SK-N-SH (cell line): ENCODE measurements at regions not wholly inside any gene's neighbourhood (a gene's known extent, or its start where the extent isn't known, plus 50 kb on each side); places are given as distances from the start of the nearest gene placed in this dataset.

Experiments
- CTCF ChIA-PET: fragments of 300-600, 350-600 bp; formaldehyde crosslinking; extraction: SDS; loops from one replicate; lab custom pipeline; 2021; lab: Yijun Ruan, JAX
- POLR2A ChIA-PET: fragments of 350-600 bp; sonication (Branson Sonifier 250); formaldehyde crosslinking; extraction: SDS; loops from one replicate; lab custom pipeline; 2020; ENCODE audit warnings: antibody characterized with exemption, inconsistent platforms; lab: Yijun Ruan, JAX
- DNase-seq: peaks from one replicate; pipeline ENCODE4 v3.0.0; 2012
- H2AFZ ChIP-seq: fragments of 200-600 bp; sonication (generic); 2 replicates; pipeline ENCODE4 v1.8.1; 2016; ENCODE audit warnings: antibody characterized with exemption, mild to moderate bottlenecking, low read depth
- H3F3A ChIP-seq: fragments of 200-600 bp; sonication (generic); replicated peaks from 2 replicates; pipeline ENCODE3; 2016; ENCODE audit warnings: antibody characterized with exemption, mild to moderate bottlenecking; ENCODE audit not compliant: insufficient read depth
- H3K27ac ChIP-seq, 2 experiments: fragments of 200-500 bp in 1 of 2; fragments of 200-600 bp in 1 of 2; sonication (Bioruptor generic) in 1 of 2; sonication (generic), shearing (Covaris generic) in 1 of 2; 2 replicates each; pipeline versions ENCODE4 v1.5.1 to v1.6.1; 2014 to 2016; ENCODE audit warnings: low read depth in 2 of 2, inconsistent platforms in 1 of 2, low read length in 1 of 2, mild to moderate bottlenecking in 1 of 2, mixed read lengths in 1 of 2
- H3K27me3 ChIP-seq: fragments of 200-600 bp; sonication (generic), shearing (Covaris generic); 2 replicates; pipeline ENCODE4 v1.6.1; 2016; ENCODE audit warnings: mixed run types; ENCODE audit not compliant: insufficient read depth
- H3K36me3 ChIP-seq, 2 experiments: fragments of 200-500 bp in 1 of 2; fragments of 200-600 bp in 1 of 2; sonication (Bioruptor generic) in 1 of 2; sonication (generic) in 1 of 2; replicated peaks in 1 of 2; 2 replicates each; pipeline versions ENCODE3 to v1.5.1; 2014 to 2016; ENCODE audit warnings: low read length in 1 of 2, mild to moderate bottlenecking in 1 of 2; ENCODE audit not compliant: insufficient read depth in 2 of 2, control insufficient read depth in 1 of 2
- H3K4me1 ChIP-seq, 2 experiments: fragments of 200-500 bp in 1 of 2; fragments of 200-600 bp in 1 of 2; sonication (Bioruptor generic) in 1 of 2; sonication (generic), shearing (Covaris generic) in 1 of 2; 2 replicates each; pipeline versions ENCODE4 v1.5.1 to v1.6.1; 2014 to 2016; ENCODE audit warnings: low read depth in 1 of 2, low read length in 1 of 2, mixed run types in 1 of 2; ENCODE audit not compliant: insufficient read depth in 2 of 2, control insufficient read depth in 1 of 2
- H3K4me2 ChIP-seq: fragments of 200-600 bp; sonication (generic), shearing (Covaris generic); 2 replicates; pipeline ENCODE4 v1.6.1; 2017; ENCODE audit warnings: mixed run types
- H3K4me3 ChIP-seq, 2 experiments: fragments of 200-500 bp in 1 of 2; fragments of 200-600 bp in 1 of 2; sonication (Bioruptor generic) in 1 of 2; sonication (generic), shearing (Covaris generic) in 1 of 2; 2 replicates each; pipeline versions ENCODE4 v1.5.1 to v1.8.1; 2014 to 2016; ENCODE audit warnings: low read depth in 2 of 2, inconsistent platforms in 1 of 2, low read length in 1 of 2, mild to moderate bottlenecking in 1 of 2, mixed read lengths in 1 of 2, moderate library complexity in 1 of 2
- H3K79me2 ChIP-seq: fragments of 200-600 bp; sonication (generic); 2 replicates; pipeline ENCODE4 v1.8.1; 2017; ENCODE audit warnings: mild to moderate bottlenecking; ENCODE audit not compliant: insufficient read depth
- H3K9ac ChIP-seq: fragments of 200-600 bp; sonication (generic); 2 replicates; pipeline ENCODE4 v1.6.1; 2017; ENCODE audit warnings: mixed run types
- H3K9me2 ChIP-seq: fragments of 200-600 bp; sonication (generic); 2 replicates; pipeline ENCODE4 v1.6.1; 2017; ENCODE audit warnings: mixed run types
- H3K9me3 ChIP-seq: fragments of 200-600 bp; sonication (generic); 2 replicates; pipeline ENCODE4 v1.6.1; 2017; ENCODE audit warnings: mixed run types, mild to moderate bottlenecking, moderate library complexity
- H4K20me1 ChIP-seq: fragments of 200-600 bp; sonication (generic); 2 replicates; pipeline ENCODE4 v1.6.1; 2017; ENCODE audit warnings: mild to moderate bottlenecking, mixed run types; ENCODE audit not compliant: insufficient read depth
- CHD2 ChIP-seq: fragments of 150-350 bp; IDR thresholded peaks from 2 replicates; pipeline ENCODE4 v1.6.1; 2018; ENCODE audit warnings: low read length; ENCODE audit not compliant: partially characterized antibody
- ELF1 ChIP-seq: IDR thresholded peaks from 2 replicates; pipeline ENCODE4 v1.4.0; 2012
- EP300 ChIP-seq, 2 experiments: IDR thresholded peaks; 2 replicates each; pipeline versions ENCODE4 v1.4.0 to v1.6.1; 2012; ENCODE audit warnings: borderline replicate concordance in 1 of 2, low read depth in 1 of 2, low read length in 1 of 2
- EZH2phosphoT487 ChIP-seq: fragments of 200-600 bp; sonication (generic); IDR thresholded peaks from 2 replicates; pipeline ENCODE4 v1.6.1; 2017; ENCODE audit warnings: low read depth, mixed run types, mild to moderate bottlenecking, antibody characterized with exemption, moderate library complexity, borderline replicate concordance
- GABPA ChIP-seq: IDR thresholded peaks from 2 replicates; pipeline ENCODE4 v1.4.0; 2012; ENCODE audit warnings: low read depth, mild to moderate bottlenecking
- JUND ChIP-seq: IDR thresholded peaks from 2 replicates; pipeline ENCODE4 v1.4.0; 2012
- MEF2A ChIP-seq: IDR thresholded peaks from 2 replicates; pipeline ENCODE4 v1.4.0; 2012; ENCODE audit warnings: low read depth, borderline replicate concordance
- MXI1 ChIP-seq: IDR thresholded peaks from 2 replicates; pipeline ENCODE4 v1.6.1; 2012; ENCODE audit warnings: mild to moderate bottlenecking, low read depth, low read length, improper control_type of control experiment
- NFIC ChIP-seq: IDR thresholded peaks from 2 replicates; pipeline ENCODE4 v1.4.0; 2012; ENCODE audit warnings: borderline replicate concordance
- NRF1 ChIP-seq: IDR thresholded peaks from 2 replicates; pipeline ENCODE4 v1.6.1; 2012; ENCODE audit warnings: low read depth, mild to moderate bottlenecking, low read length
- POLR2AphosphoS5 ChIP-seq: IDR thresholded peaks from 2 replicates; pipeline ENCODE4 v1.6.1; 2012; ENCODE audit warnings: low read depth, low read length
- RAD21 ChIP-seq: IDR thresholded peaks from 2 replicates; pipeline ENCODE4 v1.6.1; 2012; ENCODE audit warnings: mild to moderate bottlenecking, low read length
- RFX5 ChIP-seq: IDR thresholded peaks from 2 replicates; pipeline ENCODE4 v1.6.1; 2012; ENCODE audit warnings: mild to moderate bottlenecking, improper control_type of control experiment, low read length
- RXRA ChIP-seq: IDR thresholded peaks from 2 replicates; pipeline ENCODE4 v1.4.0; 2012; ENCODE audit warnings: low read depth, mild to moderate bottlenecking, borderline replicate concordance
- SMC3 ChIP-seq: IDR thresholded peaks from 2 replicates; pipeline ENCODE4 v1.6.1; 2012; ENCODE audit warnings: low read depth, low read length, improper control_type of control experiment
- TCF12 ChIP-seq: IDR thresholded peaks from 2 replicates; pipeline ENCODE4 v1.4.0; 2012
- TEAD4 ChIP-seq: IDR thresholded peaks from 2 replicates; pipeline ENCODE4 v1.4.0; 2012; ENCODE audit warnings: mild to moderate bottlenecking, borderline replicate concordance; ENCODE audit not compliant: insufficient read depth
- YY1 ChIP-seq: IDR thresholded peaks from 2 replicates; pipeline ENCODE4 v1.4.0; 2012; ENCODE audit warnings: low read depth, mild to moderate bottlenecking
- WGBS: methylation state at CpG from one replicate; pipeline ENCODE4 v1.1.6; 2017; ENCODE audit warnings: low lambda C conversion rate; 5-methylcytosine and 5-hydroxymethylcytosine counted together
- TF ChIP-seq, protein P1 (sequence below): IDR thresholded peaks from 2 replicates; pipeline ENCODE4 v1.4.0; 2012; ENCODE audit warnings: low read depth
- TF ChIP-seq, protein P2 (sequence below): IDR thresholded peaks from 2 replicates; pipeline ENCODE4; 2012
- TF ChIP-seq, protein P3 (sequence below): fragments of 150-350 bp; IDR thresholded peaks from 2 replicates; pipeline ENCODE4 v1.6.1; 2017; ENCODE audit warnings: antibody characterized with exemption, low read length, low read depth, borderline replicate concordance
- TF ChIP-seq, protein P4 (sequence below): IDR thresholded peaks from 2 replicates; pipeline ENCODE4 v1.4.0; 2012; ENCODE audit warnings: low read depth, borderline replicate concordance
- TF ChIP-seq, protein P5 (sequence below): fragments of 150-350 bp; IDR thresholded peaks from 2 replicates; pipeline ENCODE4 v1.6.1; 2016; ENCODE audit warnings: mild to moderate bottlenecking, low read depth, low read length

DNA sequence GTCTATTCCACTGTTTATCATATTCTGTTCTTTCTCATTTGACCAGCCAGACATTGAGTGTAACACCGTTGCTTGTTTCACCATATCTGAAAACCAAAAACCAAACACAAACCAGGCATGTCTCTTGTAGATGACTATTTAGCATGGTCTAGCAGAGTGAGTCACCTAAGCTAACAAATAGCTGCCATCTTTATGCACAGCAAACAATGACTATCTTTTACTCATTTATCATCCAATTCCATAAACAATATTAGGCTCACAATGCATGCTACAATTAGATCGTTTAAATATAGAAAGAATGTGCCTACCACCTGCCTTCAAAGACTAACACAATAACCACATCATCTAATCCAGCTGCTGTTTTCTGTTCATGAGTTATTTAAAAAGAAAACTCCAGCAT is 495.4 kb downstream of the PCDH19 start:
- 0% methylated on average over 2 of the region's 2 CpGs for WGBS
- no peaks in the 10 kb centered on the region for H3K9me2 ChIP-seq
- no peaks in the 10 kb centered on the region; the same call in 1 of the 2 replicates for H3K27me3 ChIP-seq
- no peaks in the 10 kb centered on the region for H3K79me2 ChIP-seq
- no peaks in the 10 kb centered on the region for H4K20me1 ChIP-seq
- no peak overlapping the region for H2AFZ ChIP-seq
- H3K4me2 ChIP-seq, result no peak overlapping the region
- ChIA-PET CTCF (no interaction called here), POLR2A (no interaction called here)
- no peak overlapping the region for H3K4me3 ChIP-seq
- H3K9me3 ChIP-seq, result no peaks in the 10 kb centered on the region
- DNase-seq, result no peak
- H3K36me3 ChIP-seq, result no peaks in the 10 kb centered on the region
- TF ChIP-seq, protein P1, sequence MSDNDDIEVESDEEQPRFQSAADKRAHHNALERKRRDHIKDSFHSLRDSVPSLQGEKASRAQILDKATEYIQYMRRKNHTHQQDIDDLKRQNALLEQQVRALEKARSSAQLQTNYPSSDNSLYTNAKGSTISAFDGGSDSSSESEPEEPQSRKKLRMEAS, result no peak
- TF ChIP-seq RFX5 (no peak), RAD21 (no peak), POLR2AphosphoS5 (no peak), NFIC (no peak), MEF2A (no peak), GABPA (no peak), TCF12 (no peak), RXRA (no peak), YY1 (no peak), SMC3 (no peak), MXI1 (no peak), TEAD4 (no peak), NRF1 (no peak)
- TF ChIP-seq, protein P2, sequence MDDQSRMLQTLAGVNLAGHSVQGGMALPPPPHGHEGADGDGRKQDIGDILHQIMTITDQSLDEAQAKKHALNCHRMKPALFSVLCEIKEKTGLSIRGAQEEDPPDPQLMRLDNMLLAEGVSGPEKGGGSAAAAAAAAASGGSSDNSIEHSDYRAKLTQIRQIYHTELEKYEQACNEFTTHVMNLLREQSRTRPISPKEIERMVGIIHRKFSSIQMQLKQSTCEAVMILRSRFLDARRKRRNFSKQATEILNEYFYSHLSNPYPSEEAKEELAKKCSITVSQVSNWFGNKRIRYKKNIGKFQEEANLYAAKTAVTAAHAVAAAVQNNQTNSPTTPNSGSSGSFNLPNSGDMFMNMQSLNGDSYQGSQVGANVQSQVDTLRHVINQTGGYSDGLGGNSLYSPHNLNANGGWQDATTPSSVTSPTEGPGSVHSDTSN, result no peak
- TF ChIP-seq, protein P3, sequence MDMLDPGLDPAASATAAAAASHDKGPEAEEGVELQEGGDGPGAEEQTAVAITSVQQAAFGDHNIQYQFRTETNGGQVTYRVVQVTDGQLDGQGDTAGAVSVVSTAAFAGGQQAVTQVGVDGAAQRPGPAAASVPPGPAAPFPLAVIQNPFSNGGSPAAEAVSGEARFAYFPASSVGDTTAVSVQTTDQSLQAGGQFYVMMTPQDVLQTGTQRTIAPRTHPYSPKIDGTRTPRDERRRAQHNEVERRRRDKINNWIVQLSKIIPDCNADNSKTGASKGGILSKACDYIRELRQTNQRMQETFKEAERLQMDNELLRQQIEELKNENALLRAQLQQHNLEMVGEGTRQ, result no peak
- TF ChIP-seq, protein P4, sequence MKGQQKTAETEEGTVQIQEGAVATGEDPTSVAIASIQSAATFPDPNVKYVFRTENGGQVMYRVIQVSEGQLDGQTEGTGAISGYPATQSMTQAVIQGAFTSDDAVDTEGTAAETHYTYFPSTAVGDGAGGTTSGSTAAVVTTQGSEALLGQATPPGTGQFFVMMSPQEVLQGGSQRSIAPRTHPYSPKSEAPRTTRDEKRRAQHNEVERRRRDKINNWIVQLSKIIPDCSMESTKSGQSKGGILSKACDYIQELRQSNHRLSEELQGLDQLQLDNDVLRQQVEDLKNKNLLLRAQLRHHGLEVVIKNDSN, result no peak
- H3F3A ChIP-seq, result no peaks in the 10 kb centered on the region
- H3K27ac ChIP-seq, result no peak overlapping the region
- no peak overlapping the region for H3K9ac ChIP-seq
- no peaks in the 10 kb centered on the region for H3K4me1 ChIP-seq

DNA sequence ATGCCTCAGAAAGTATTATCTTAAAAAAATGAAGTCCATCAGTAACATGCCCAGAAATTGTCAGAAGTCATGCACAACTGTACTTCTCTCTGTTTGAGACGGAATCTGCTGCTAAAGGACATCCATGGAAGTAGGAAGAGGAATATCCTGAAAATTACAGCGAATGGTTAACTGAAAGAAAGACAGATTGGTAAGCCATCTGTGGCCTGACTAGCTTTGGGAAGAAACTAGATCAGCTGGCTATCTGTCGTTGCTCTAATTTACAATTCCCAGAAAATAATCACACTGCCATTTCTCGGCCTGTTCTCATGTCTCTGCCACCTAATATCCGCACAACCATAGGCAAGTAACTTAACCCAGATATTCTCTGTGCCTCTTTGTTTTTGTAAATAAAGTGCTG is 496.5 kb downstream of the PCDH19 start:
- ChIA-PET POLR2A (no interaction called here), CTCF (no interaction called here)
- Histone ChIP-seq H3K9me2 (no peaks in the 10 kb centered on the region), H2AFZ (no peak overlapping the region), H3K9ac (no peak overlapping the region), H3K27ac (no peak overlapping the region), H3K27me3 (no peaks in the 10 kb centered on the region; the same call in 1 of the 2 replicates), H3K4me3 (no peak overlapping the region), H3K9me3 (no peaks in the 10 kb centered on the region), H3K79me2 (no peaks in the 10 kb centered on the region), H3K36me3 (no peaks in the 10 kb centered on the region), H3K4me1 (no peaks in the 10 kb centered on the region), H3K4me2 (no peak overlapping the region), H4K20me1 (no peaks in the 10 kb centered on the region), H3F3A (no peaks in the 10 kb centered on the region)
- no peak for DNase-seq
- no peak for TF ChIP-seq JUND
- no peak for TF ChIP-seq EZH2phosphoT487
- TF ChIP-seq POLR2AphosphoS5, result no peak
- no peak for TF ChIP-seq CHD2
- no peak for TF ChIP-seq EP300 (IDR thresholded peaks at IDR 0.05; ENCODE audit: borderline replicate concordance in 1 of 2, low read depth in 1 of 2, low read length in 1 of 2)
- no peak for TF ChIP-seq TCF12
- no peak for TF ChIP-seq RXRA
- no peak for TF ChIP-seq ELF1
- TF ChIP-seq, protein P5, sequence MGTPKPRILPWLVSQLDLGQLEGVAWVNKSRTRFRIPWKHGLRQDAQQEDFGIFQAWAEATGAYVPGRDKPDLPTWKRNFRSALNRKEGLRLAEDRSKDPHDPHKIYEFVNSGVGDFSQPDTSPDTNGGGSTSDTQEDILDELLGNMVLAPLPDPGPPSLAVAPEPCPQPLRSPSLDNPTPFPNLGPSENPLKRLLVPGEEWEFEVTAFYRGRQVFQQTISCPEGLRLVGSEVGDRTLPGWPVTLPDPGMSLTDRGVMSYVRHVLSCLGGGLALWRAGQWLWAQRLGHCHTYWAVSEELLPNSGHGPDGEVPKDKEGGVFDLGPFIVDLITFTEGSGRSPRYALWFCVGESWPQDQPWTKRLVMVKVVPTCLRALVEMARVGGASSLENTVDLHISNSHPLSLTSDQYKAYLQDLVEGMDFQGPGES, result no peak
- no peak for TF ChIP-seq SMC3
- TF ChIP-seq MEF2A, result no peak
- TF ChIP-seq, protein P3, result no peak
- 4% methylated on average over 5 of the region's 5 CpGs for WGBS
